Lung (tissue), 11 donors: ENCODE measurements at regions not wholly inside any gene's neighbourhood (a gene's known extent, or its start where the extent isn't known, plus 50 kb on each side); places are given as distances from the start of the nearest gene placed in this dataset.
"Not testable (repeated sequence)": the region's sequence is repeated elsewhere in the genome, so short reads cannot be mapped to it uniquely, and the experiment has no call there.

ENCODE experiments used
- ATAC-seq: fragments of 200-7000 bp; cut with Tn5 transposase; one replicate; pipeline ENCODE4 v1.9.1; 2020; ENCODE audit warnings: moderate number of reproducible peaks; ENCODE audit not compliant: insufficient read depth, low FRiP score
- DNase-seq, 3 donors: peaks; one replicate each; pipeline ENCODE4 v3.0.0-alpha.2; 2013 to 2017
- H3K27ac ChIP-seq, 2 donors: one replicate each; pipeline ENCODE4 v1.5.1; 2013; ENCODE audit warnings: mild to moderate bottlenecking in 2 of 2, moderate library complexity in 2 of 2, control low read depth in 1 of 2, inconsistent platforms in 1 of 2, low read depth in 1 of 2, low read length in 1 of 2
- H3K27me3 ChIP-seq, 3 donors: one replicate each; pipeline ENCODE4 v1.5.1; 2013; ENCODE audit warnings: low read length in 2 of 3; ENCODE audit not compliant: control insufficient read depth in 3 of 3, insufficient read depth in 3 of 3
- H3K36me3 ChIP-seq, 4 donors: one replicate each; pipeline ENCODE4 v1.5.1; 2013; ENCODE audit warnings: low read length in 4 of 4, mild to moderate bottlenecking in 1 of 4, moderate library complexity in 1 of 4; ENCODE audit not compliant: control insufficient read depth in 4 of 4, insufficient read depth in 4 of 4
- H3K4me1 ChIP-seq, 5 donors: one replicate each; pipeline ENCODE4 v1.5.1; 2013; ENCODE audit warnings: low read length in 5 of 5, mild to moderate bottlenecking in 2 of 5, moderate library complexity in 1 of 5; ENCODE audit not compliant: control insufficient read depth in 5 of 5, insufficient read depth in 5 of 5
- H3K4me3 ChIP-seq: one replicate; pipeline ENCODE4 v1.5.1; 2013; ENCODE audit warnings: mild to moderate bottlenecking, control low read depth, moderate library complexity
- H3K9ac ChIP-seq, 2 donors: one replicate each; pipeline ENCODE4 v1.5.1; 2013; ENCODE audit warnings: low read length in 2 of 2, control low read depth in 1 of 2; ENCODE audit not compliant: insufficient read depth in 1 of 2
- H3K9me3 ChIP-seq, 4 donors: one replicate each; pipeline ENCODE4 v1.5.1; 2013; ENCODE audit warnings: low read length in 3 of 4, mild to moderate bottlenecking in 1 of 4, moderate library complexity in 1 of 4; ENCODE audit not compliant: control insufficient read depth in 4 of 4, insufficient read depth in 3 of 4
- CTCF ChIP-seq: IDR thresholded peaks from 2 replicates; pipeline ENCODE4 v1.5.1; 2012; ENCODE audit warnings: mild to moderate bottlenecking; ENCODE audit errors: control extremely low read depth, extremely low read depth
- WGBS, 2 donors: extraction: QIAGEN DNeasy Blood & Tissue Kit; methylation state at CpG; one replicate each; pipeline ENCODE4 v1.1.7; 2013; 5-methylcytosine and 5-hydroxymethylcytosine counted together
- donor health status: control.
- donor health status: control.
- donor health status: Bipolar disorder and iron deficiency.
- donor health status: healthy.
- donor health status: DM: yes; HTN: yes; CAD: no.

- H3K9me3 ChIP-seq, result peaks cover 0 to 2% (median 0%) of the 10 kb centered on the region in 4 donors
- no peak for TF ChIP-seq CTCF
- ATAC-seq, result no peak
- no peak overlapping the region for H3K9ac ChIP-seq
- no peak for DNase-seq
- H3K4me3 ChIP-seq, result no peak overlapping the region
- 80 to 85% methylated on average over 1 of the region's 1 CpG for WGBS, 2 donors
- no peak overlapping the region for H3K27ac ChIP-seq
- no peaks in the 10 kb centered on the region for H3K27me3 ChIP-seq
- no peaks in the 10 kb centered on the region for H3K4me1 ChIP-seq
- no peaks in the 10 kb centered on the region for H3K36me3 ChIP-seq
These were observed 421.2 kb downstream of the TMEM182 start for GRCh38 chr2:103183061-103183460.

DNA sequence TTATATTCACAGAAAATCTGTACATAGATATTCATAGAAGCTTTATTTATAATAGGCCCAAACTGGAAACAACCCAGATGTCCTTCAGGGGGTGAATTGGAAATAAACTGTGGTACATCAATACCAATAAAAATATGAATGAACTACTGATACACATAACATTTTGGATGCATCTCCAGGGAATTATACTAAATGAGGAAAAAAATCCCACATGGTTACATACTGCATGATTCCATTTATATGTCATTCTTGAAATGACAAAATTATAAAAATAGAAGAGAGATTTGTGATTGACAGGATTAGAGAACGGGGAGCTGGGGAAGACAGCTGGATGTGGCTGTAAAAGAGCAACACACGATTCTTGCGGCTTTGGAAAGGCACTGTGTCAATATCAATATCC is 435.0 kb downstream of the TMEM182 start:
- no peak for ATAC-seq
- peaks cover 0 to 6% (median 1%) of the 10 kb centered on the region in 4 donors for H3K9me3 ChIP-seq
- H3K9ac ChIP-seq, result no peak overlapping the region

GRCh38 chr2:103200774-103201173 is 438.9 kb downstream of the TMEM182 start:
- not testable (repeated sequence) for H3K4me3 ChIP-seq, DNase-seq, H3K9me3 ChIP-seq, H3K27me3 ChIP-seq, H3K9ac ChIP-seq, H3K36me3 ChIP-seq, H3K4me1 ChIP-seq, H3K27ac ChIP-seq, ATAC-seq
- WGBS, 2 donors, result 79 to 82% methylated on average over 4 of the region's 4 CpGs

More for the DNA sequence above, 435.0 kb downstream of the TMEM182 start:
- H3K27me3 ChIP-seq, result no peaks in the 10 kb centered on the region
- no peak for DNase-seq
- H3K36me3 ChIP-seq, result no peaks in the 10 kb centered on the region
- H3K27ac ChIP-seq, result no peak overlapping the region
- no peak for TF ChIP-seq CTCF
- 58 to 81% methylated on average over 3 of the region's 3 CpGs for WGBS, 2 donors
- no peak overlapping the region for H3K4me3 ChIP-seq
- no peaks in the 10 kb centered on the region for H3K4me1 ChIP-seq

GRCh38 chr2:103208916-103209315 is 447.1 kb downstream of the TMEM182 start:
- 57 to 70% methylated on average over 3 of the region's 3 CpGs for WGBS, 2 donors
- no peak overlapping the region for H3K9ac ChIP-seq
- H3K27me3 ChIP-seq, result no peaks in the 10 kb centered on the region
- H3K4me3 ChIP-seq, result no peak overlapping the region
- peaks cover 0 to 4% (median 1%) of the 10 kb centered on the region in 4 donors for H3K9me3 ChIP-seq
- no peak overlapping the region for H3K27ac ChIP-seq
- DNase-seq (peak in 2 of 3 donors; percentile 2 to 23), ATAC-seq (no peak)
- H3K4me1 ChIP-seq, result no peaks in the 10 kb centered on the region
- no peaks in the 10 kb centered on the region for H3K36me3 ChIP-seq
- TF ChIP-seq CTCF, result no peak
